ENCODE measurements at regions not wholly inside any gene's neighbourhood (a gene's known extent, or its start where the extent isn't known, plus 50 kb on each side); places are given as distances from the start of the nearest gene placed in this dataset.

DNA sequence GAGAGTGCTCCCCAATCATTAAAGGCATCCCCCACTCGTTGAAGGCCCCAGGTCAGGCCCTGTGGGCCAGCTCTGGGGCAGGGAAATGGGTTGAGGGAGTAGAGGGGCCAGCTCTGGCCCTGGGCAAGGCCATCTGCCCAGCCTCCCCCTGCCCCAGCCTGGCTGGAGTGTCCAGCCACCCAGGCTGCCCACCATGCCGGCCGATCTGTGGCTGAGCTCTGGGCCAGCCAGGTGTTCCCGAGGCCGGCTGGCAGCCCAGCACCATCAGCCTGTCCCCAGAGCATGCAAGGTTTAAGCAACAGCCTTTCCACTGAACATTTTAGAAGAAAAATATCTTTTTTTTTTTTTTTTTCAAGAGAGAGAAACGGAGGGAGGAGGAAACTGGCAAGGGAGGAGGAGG, 62.8 kb upstream of the LINGO1 start:
- no peak for TF ChIP-seq CTBP1 (IDR thresholded peaks at IDR 0.05; ENCODE audit: borderline replicate concordance)
- TF ChIP-seq ZNF384 (IDR thresholded peaks at IDR 0.05): no peak
- no peak for TF ChIP-seq TARDBP (IDR thresholded peaks at IDR 0.05)
- no peak for DNase-seq (ENCODE audit: extremely low spot score)
- ChIA-PET POLR2A (no interaction called here), CTCF (no interaction called here)

GRCh38 chr15:77693576-77693975, 60.9 kb upstream of the LINGO1 start:
- ChIA-PET POLR2A (no interaction called here), CTCF (no interaction called here)

GRCh38 chr15:77692614-77693013, 59.9 kb upstream of the LINGO1 start:
- TF ChIP-seq SUZ12 (IDR thresholded peaks at IDR 0.05) (no peak), FOXA1 (IDR thresholded peaks at IDR 0.05) (no peak), BHLHE40 (IDR thresholded peaks at IDR 0.05; ENCODE audit: borderline replicate concordance) (no peak), ARNT (IDR thresholded peaks at IDR 0.05) (no peak), HDGF (IDR thresholded peaks at IDR 0.05; ENCODE audit: borderline replicate concordance) (no peak), SP1 (IDR thresholded peaks at IDR 0.05) (no peak), FOXK2 (IDR thresholded peaks at IDR 0.05) (no peak), NFRKB (IDR thresholded peaks at IDR 0.05) (no peak), ELF4 (IDR thresholded peaks at IDR 0.05) (no peak), TARDBP (IDR thresholded peaks at IDR 0.05) (no peak), LEF1 (IDR thresholded peaks at IDR 0.05; ENCODE audit: borderline replicate concordance) (no peak), ZNF384 (IDR thresholded peaks at IDR 0.05) (no peak), L3MBTL2 (conservative IDR thresholded peaks at IDR 0.05) (no peak), FOXM1 (IDR thresholded peaks at IDR 0.05; ENCODE audit: borderline replicate concordance) (no peak), CTBP1 (IDR thresholded peaks at IDR 0.05; ENCODE audit: borderline replicate concordance) (no peak)
- TF ChIP-seq, protein P1, sequence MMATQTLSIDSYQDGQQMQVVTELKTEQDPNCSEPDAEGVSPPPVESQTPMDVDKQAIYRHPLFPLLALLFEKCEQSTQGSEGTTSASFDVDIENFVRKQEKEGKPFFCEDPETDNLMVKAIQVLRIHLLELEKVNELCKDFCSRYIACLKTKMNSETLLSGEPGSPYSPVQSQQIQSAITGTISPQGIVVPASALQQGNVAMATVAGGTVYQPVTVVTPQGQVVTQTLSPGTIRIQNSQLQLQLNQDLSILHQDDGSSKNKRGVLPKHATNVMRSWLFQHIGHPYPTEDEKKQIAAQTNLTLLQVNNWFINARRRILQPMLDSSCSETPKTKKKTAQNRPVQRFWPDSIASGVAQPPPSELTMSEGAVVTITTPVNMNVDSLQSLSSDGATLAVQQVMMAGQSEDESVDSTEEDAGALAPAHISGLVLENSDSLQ (IDR thresholded peaks at IDR 0.05): no peak
- POLR2A ChIA-PET: no interaction called here
- CTCF ChIA-PET: no interaction called here
- DNase-seq (ENCODE audit: extremely low spot score): no peak

More at GRCh38 chr15:77693576-77693975, 60.9 kb upstream of the LINGO1 start:
- no peak for TF ChIP-seq TARDBP (IDR thresholded peaks at IDR 0.05)
- TF ChIP-seq HDGF (IDR thresholded peaks at IDR 0.05; ENCODE audit: borderline replicate concordance): no peak
- no peak for TF ChIP-seq ARNT (IDR thresholded peaks at IDR 0.05)
- TF ChIP-seq NFRKB (IDR thresholded peaks at IDR 0.05): no peak
- TF ChIP-seq CTBP1 (IDR thresholded peaks at IDR 0.05; ENCODE audit: borderline replicate concordance): no peak
- TF ChIP-seq BHLHE40 (IDR thresholded peaks at IDR 0.05; ENCODE audit: borderline replicate concordance): no peak
- no peak for TF ChIP-seq L3MBTL2 (conservative IDR thresholded peaks at IDR 0.05)
- TF ChIP-seq SUZ12 (IDR thresholded peaks at IDR 0.05): no peak
- TF ChIP-seq ZNF384 (IDR thresholded peaks at IDR 0.05): no peak
- TF ChIP-seq FOXM1 (IDR thresholded peaks at IDR 0.05; ENCODE audit: borderline replicate concordance): no peak
- TF ChIP-seq ELF4 (IDR thresholded peaks at IDR 0.05): no peak
- no peak for TF ChIP-seq FOXA1 (IDR thresholded peaks at IDR 0.05)
- no peak for TF ChIP-seq FOXK2 (IDR thresholded peaks at IDR 0.05)
- TF ChIP-seq SP1 (IDR thresholded peaks at IDR 0.05): no peak
- TF ChIP-seq, protein P1 (IDR thresholded peaks at IDR 0.05): no peak
- TF ChIP-seq LEF1 (IDR thresholded peaks at IDR 0.05; ENCODE audit: borderline replicate concordance): no peak
- no peak for DNase-seq (ENCODE audit: extremely low spot score)

- TF ChIP-seq SUZ12 (IDR thresholded peaks at IDR 0.05) (no peak), FOXA1 (IDR thresholded peaks at IDR 0.05) (no peak), L3MBTL2 (conservative IDR thresholded peaks at IDR 0.05) (no peak)
- TF ChIP-seq, protein P1 (IDR thresholded peaks at IDR 0.05): no peak
- CTCF ChIA-PET: no interaction called here
- POLR2A ChIA-PET: no interaction called here
- no peak for DNase-seq (ENCODE audit: extremely low spot score)
Observed at GRCh38 chr15:77691607-77692006, 58.9 kb upstream of the LINGO1 start.

- ChIA-PET POLR2A (no interaction called here), CTCF (no interaction called here)
- no peak for DNase-seq (ENCODE audit: extremely low spot score)
- TF ChIP-seq FOXA1 (IDR thresholded peaks at IDR 0.05): no peak
- TF ChIP-seq TARDBP (IDR thresholded peaks at IDR 0.05): no peak
- no peak for TF ChIP-seq FOXK2 (IDR thresholded peaks at IDR 0.05)
- no peak for TF ChIP-seq ARNT (IDR thresholded peaks at IDR 0.05)
- TF ChIP-seq BHLHE40 (IDR thresholded peaks at IDR 0.05; ENCODE audit: borderline replicate concordance): no peak
- no peak for TF ChIP-seq LEF1 (IDR thresholded peaks at IDR 0.05; ENCODE audit: borderline replicate concordance)
- TF ChIP-seq L3MBTL2 (conservative IDR thresholded peaks at IDR 0.05): no peak
- TF ChIP-seq, protein P1 (IDR thresholded peaks at IDR 0.05): no peak
- no peak for TF ChIP-seq SUZ12 (IDR thresholded peaks at IDR 0.05)
- TF ChIP-seq CTBP1 (IDR thresholded peaks at IDR 0.05; ENCODE audit: borderline replicate concordance): no peak
- TF ChIP-seq NFRKB (IDR thresholded peaks at IDR 0.05): no peak
- no peak for TF ChIP-seq HDGF (IDR thresholded peaks at IDR 0.05; ENCODE audit: borderline replicate concordance)
- TF ChIP-seq FOXM1 (IDR thresholded peaks at IDR 0.05; ENCODE audit: borderline replicate concordance): no peak
- TF ChIP-seq ZNF384 (IDR thresholded peaks at IDR 0.05): no peak
- TF ChIP-seq ELF4 (IDR thresholded peaks at IDR 0.05): no peak
Observed at GRCh38 chr15:77689821-77690220, 57.1 kb upstream of the LINGO1 start.

- ChIA-PET CTCF (no interaction called here), POLR2A (no interaction called here)
- no peak for DNase-seq (ENCODE audit: extremely low spot score)
- no peak for TF ChIP-seq ARNT (IDR thresholded peaks at IDR 0.05)
- no peak for TF ChIP-seq TARDBP (IDR thresholded peaks at IDR 0.05)
- TF ChIP-seq ZNF384 (IDR thresholded peaks at IDR 0.05): no peak
- no peak for TF ChIP-seq L3MBTL2 (conservative IDR thresholded peaks at IDR 0.05)
- TF ChIP-seq BHLHE40 (IDR thresholded peaks at IDR 0.05; ENCODE audit: borderline replicate concordance): no peak
- no peak for TF ChIP-seq FOXM1 (IDR thresholded peaks at IDR 0.05; ENCODE audit: borderline replicate concordance)
- TF ChIP-seq FOXA1 (IDR thresholded peaks at IDR 0.05): no peak
- TF ChIP-seq HDGF (IDR thresholded peaks at IDR 0.05; ENCODE audit: borderline replicate concordance): no peak
- TF ChIP-seq FOXK2 (IDR thresholded peaks at IDR 0.05): no peak
- TF ChIP-seq LEF1 (IDR thresholded peaks at IDR 0.05; ENCODE audit: borderline replicate concordance): no peak
- no peak for TF ChIP-seq NFRKB (IDR thresholded peaks at IDR 0.05)
- TF ChIP-seq ELF4 (IDR thresholded peaks at IDR 0.05): no peak
- no peak for TF ChIP-seq CTBP1 (IDR thresholded peaks at IDR 0.05; ENCODE audit: borderline replicate concordance)
- TF ChIP-seq, protein P1 (IDR thresholded peaks at IDR 0.05): no peak
- no peak for TF ChIP-seq SUZ12 (IDR thresholded peaks at IDR 0.05)
- TF ChIP-seq SP1 (IDR thresholded peaks at IDR 0.05): no peak
Observed at GRCh38 chr15:77688693-77689092, 56.0 kb upstream of the LINGO1 start.

All from HEK293T (cell line).